Thyroid gland (tissue), 4 donors: ENCODE measurements at regions not wholly inside any gene's neighbourhood (a gene's known extent, or its start where the extent isn't known, plus 50 kb on each side); places are given as distances from the start of the nearest gene placed in this dataset.

Experiments used
- POLR2A ChIP-seq, 2 donors: fragments of 450-650 bp; IDR thresholded peaks; one replicate each; pipeline ENCODE4 v1.6.1; 2017; ENCODE audit warnings: antibody characterized with exemption in 2 of 2, mild to moderate bottlenecking in 2 of 2, moderate library complexity in 1 of 2
- TF ChIP-seq, protein P1 (sequence below), 6 experiments: fragments of 200-600 bp in 3 of 6; fragments of 450-650 bp in 3 of 6; sonication (generic) in 3 of 6; IDR thresholded peaks; one replicate each; pipeline ENCODE4 v1.5.1; 2016 to 2019; ENCODE audit warnings: antibody characterized with exemption in 6 of 6, mild to moderate bottlenecking in 2 of 6, inconsistent platforms in 1 of 6, moderate library complexity in 1 of 6

DNA sequence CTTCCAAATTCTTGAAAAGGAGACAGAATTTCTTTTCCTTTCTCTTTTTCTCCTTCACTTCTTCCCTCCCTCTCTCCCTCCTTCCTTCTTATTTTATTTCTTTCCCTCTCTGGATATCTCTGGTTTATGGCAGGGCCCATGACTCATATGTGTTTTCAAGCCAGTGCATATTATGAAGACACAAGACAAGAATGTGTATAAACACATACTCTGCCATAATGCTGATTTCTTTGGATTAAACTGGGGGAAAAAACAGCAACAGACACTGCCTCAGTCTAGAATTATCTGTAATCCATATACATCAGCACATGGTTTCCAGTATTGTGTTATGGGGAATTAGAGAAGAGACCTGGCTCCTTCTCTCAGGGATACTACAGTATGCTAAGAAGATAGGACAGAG, 82.8 kb upstream of the CPO start:
- TF ChIP-seq, protein P1, sequence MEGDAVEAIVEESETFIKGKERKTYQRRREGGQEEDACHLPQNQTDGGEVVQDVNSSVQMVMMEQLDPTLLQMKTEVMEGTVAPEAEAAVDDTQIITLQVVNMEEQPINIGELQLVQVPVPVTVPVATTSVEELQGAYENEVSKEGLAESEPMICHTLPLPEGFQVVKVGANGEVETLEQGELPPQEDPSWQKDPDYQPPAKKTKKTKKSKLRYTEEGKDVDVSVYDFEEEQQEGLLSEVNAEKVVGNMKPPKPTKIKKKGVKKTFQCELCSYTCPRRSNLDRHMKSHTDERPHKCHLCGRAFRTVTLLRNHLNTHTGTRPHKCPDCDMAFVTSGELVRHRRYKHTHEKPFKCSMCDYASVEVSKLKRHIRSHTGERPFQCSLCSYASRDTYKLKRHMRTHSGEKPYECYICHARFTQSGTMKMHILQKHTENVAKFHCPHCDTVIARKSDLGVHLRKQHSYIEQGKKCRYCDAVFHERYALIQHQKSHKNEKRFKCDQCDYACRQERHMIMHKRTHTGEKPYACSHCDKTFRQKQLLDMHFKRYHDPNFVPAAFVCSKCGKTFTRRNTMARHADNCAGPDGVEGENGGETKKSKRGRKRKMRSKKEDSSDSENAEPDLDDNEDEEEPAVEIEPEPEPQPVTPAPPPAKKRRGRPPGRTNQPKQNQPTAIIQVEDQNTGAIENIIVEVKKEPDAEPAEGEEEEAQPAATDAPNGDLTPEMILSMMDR (IDR thresholded peaks at IDR 0.05): no peak
- TF ChIP-seq POLR2A (IDR thresholded peaks at IDR 0.05): no peak
